ENCODE measurements at regions not wholly inside any gene's neighbourhood (a gene's known extent, or its start where the extent isn't known, plus 50 kb on each side); places are given as distances from the start of the nearest gene placed in this dataset.

- TF ChIP-seq CTCF (conservative IDR thresholded peaks at IDR 0.05) (no peak), ZFX (IDR thresholded peaks at IDR 0.05) (peak; percentile 68)
Measured at GRCh38 chr22:46072110-46072881, 78.0 kb upstream of the PPARA start.

Measured in C4-2B (cell line).